GM12891 (cell line): ENCODE measurements at regions not wholly inside any gene's neighbourhood (a gene's known extent, or its start where the extent isn't known, plus 50 kb on each side); places are given as distances from the start of the nearest gene placed in this dataset.

ENCODE experiments used
- PAX5 ChIP-seq: IDR thresholded peaks from 2 replicates; pipeline ENCODE4 v1.6.1; 2011; ENCODE audit warnings: low read length, moderate library complexity, mild to moderate bottlenecking; ENCODE audit not compliant: insufficient read depth, severe bottlenecking
- POLR2A ChIP-seq: IDR thresholded peaks from 2 replicates; pipeline ENCODE4 v1.6.1; 2011; ENCODE audit warnings: low read depth, low read length, control low read depth
- POLR2AphosphoS5 ChIP-seq: IDR thresholded peaks from 2 replicates; pipeline ENCODE4 v1.6.1; 2011; ENCODE audit warnings: low read depth, low read length, control low read depth
- POU2F2 ChIP-seq: IDR thresholded peaks from 2 replicates; pipeline ENCODE4 v1.6.1; 2011; ENCODE audit warnings: low read depth, mild to moderate bottlenecking, control low read depth, low read length, moderate library complexity
- SPI1 ChIP-seq: IDR thresholded peaks from 2 replicates; pipeline ENCODE4 v1.6.1; 2011; ENCODE audit warnings: low read depth, low read length, control low read depth
- TAF1 ChIP-seq: IDR thresholded peaks from 2 replicates; pipeline ENCODE4 v1.6.1; 2011; ENCODE audit warnings: low read depth, low read length, control low read depth

DNA sequence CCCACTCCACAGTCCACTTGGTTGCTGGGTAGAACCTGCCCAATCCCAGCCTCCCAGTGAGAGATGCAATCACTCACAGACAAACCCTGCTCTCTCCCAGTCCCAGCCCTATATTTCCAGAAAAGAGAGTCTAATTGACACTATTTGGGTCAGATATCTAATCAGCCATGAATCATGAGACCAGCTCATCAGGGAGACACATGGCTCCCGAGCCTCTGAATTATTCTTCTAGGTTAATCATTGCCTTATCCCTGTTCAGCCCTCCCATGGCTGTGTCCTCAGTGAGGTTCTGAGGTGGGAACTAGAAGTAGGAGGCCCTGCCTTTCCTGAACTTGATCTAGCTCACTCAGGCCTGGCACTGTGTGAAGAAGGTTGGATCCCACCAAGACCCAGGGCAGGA lies 49.9 kb upstream of the ZC3H12A start:
- TF ChIP-seq POLR2A (no peak), POLR2AphosphoS5 (no peak), SPI1 (no peak), TAF1 (no peak), POU2F2 (no peak), PAX5 (no peak)
